ENCODE measurements at regions not wholly inside any gene's neighbourhood (a gene's known extent, or its start where the extent isn't known, plus 50 kb on each side); places are given as distances from the start of the nearest gene placed in this dataset.

GRCh38 chr16:73389085-73389484, 341.2 kb upstream of the ZFHX3 start:
- TF ChIP-seq CTCF (conservative IDR thresholded peaks at IDR 0.05; ENCODE audit: low read depth, low read length), result no peak
- TF ChIP-seq RAD21 (IDR thresholded peaks at IDR 0.05; ENCODE audit: low read length), result no peak
- no peak for TF ChIP-seq POLR2A (IDR thresholded peaks at IDR 0.05; ENCODE audit: low read depth, low read length)
- TF ChIP-seq MAZ (IDR thresholded peaks at IDR 0.05; ENCODE audit: borderline replicate concordance, low read depth, low read length), result no peak
- TF ChIP-seq RCOR1 (IDR thresholded peaks at IDR 0.05; ENCODE audit: insufficient replicate concordance, low read length), result no peak
